ENCODE measurements at regions not wholly inside any gene's neighbourhood (a gene's known extent, or its start where the extent isn't known, plus 50 kb on each side); places are given as distances from the start of the nearest gene placed in this dataset.

DNA sequence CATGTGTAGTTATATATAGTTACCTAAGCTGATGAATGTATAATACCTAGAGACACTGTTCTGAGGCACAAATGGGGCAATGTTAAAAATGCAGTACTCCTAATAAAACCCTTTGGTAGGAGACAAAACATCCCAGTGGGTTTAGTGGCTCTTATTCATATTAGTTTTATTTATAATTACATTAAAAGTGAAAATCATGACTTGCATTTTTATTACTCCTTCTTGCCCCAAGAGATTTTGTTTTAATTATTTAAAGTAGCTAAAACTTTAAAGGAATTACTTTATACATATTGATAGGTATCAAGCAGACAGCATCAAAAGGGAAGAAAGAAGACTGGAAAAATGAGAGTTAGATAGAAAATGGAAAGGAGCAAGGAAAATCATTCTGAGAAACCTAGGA, 688.6 kb downstream of the GALC start:
- TF ChIP-seq CTCF (IDR thresholded peaks at IDR 0.05; ENCODE audit: insufficient read depth, low read depth, low read length) (no peak), EZH2 (IDR thresholded peaks at IDR 0.05; ENCODE audit: insufficient read depth, low read length) (no peak)
